Erythroblast (primary cell): ENCODE measurements at regions not wholly inside any gene's neighbourhood (a gene's known extent, or its start where the extent isn't known, plus 50 kb on each side); places are given as distances from the start of the nearest gene placed in this dataset.
"Not testable (repeated sequence)": the region's sequence is repeated elsewhere in the genome, so short reads cannot be mapped to it uniquely, and the experiment has no call there.

Source experiments
- DNase-seq, 2 experiments: peaks; one replicate each; lab custom pipeline; 2025; lab: John Stamatoyannopoulos, UW
- GATA1 ChIP-seq: IDR thresholded peaks from 2 replicates; pipeline ENCODE4 v1.6.1; 2011; ENCODE audit warnings: low read depth, mild to moderate bottlenecking, control low read depth, low read length, moderate library complexity
- POLR2A ChIP-seq: IDR thresholded peaks from 2 replicates; pipeline ENCODE4 v1.6.1; 2011; ENCODE audit warnings: mild to moderate bottlenecking, low read length

GRCh38 chr17:37823996-37824395 lies 79.1 kb upstream of the HNF1B start:
- TF ChIP-seq GATA1 (no peak), POLR2A (no peak)
- DNase-seq = no peak

DNA sequence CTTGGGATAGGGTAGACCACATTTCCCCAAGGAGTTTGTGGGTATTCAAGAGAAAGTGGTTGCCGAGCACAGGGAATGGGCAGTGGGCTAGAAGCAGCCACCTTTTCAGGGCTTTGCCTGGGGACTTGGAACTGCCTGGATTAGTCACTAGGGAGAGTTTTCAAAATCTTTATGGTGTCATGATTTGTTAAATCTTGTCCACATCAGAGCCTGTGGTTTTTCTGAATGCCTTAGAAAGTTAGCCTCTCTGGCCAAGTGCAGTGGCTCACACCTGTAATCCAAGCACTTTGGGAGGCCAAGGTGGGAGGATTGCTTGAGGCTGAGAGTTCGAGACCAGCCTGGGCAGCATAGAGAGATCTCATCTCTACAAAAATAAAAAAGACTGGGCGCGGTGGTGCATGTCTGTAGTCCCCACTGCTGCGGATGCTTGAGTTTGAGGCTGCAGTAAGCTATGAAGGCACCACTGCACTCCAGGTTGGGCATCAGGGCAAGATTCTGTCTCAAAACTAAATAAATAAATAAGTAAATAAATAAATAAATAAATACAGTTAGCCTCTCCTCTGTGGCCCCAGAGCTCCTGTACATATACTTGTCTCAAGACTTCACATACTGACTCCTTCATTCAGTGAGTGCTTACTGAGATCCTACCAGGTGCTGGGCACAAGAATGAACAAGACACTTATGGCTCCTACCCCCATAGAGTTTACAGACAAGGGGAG lies 76.3 kb upstream of the HNF1B start:
- no peak for DNase-seq
- TF ChIP-seq GATA1 (no peak), POLR2A (no peak)

DNA sequence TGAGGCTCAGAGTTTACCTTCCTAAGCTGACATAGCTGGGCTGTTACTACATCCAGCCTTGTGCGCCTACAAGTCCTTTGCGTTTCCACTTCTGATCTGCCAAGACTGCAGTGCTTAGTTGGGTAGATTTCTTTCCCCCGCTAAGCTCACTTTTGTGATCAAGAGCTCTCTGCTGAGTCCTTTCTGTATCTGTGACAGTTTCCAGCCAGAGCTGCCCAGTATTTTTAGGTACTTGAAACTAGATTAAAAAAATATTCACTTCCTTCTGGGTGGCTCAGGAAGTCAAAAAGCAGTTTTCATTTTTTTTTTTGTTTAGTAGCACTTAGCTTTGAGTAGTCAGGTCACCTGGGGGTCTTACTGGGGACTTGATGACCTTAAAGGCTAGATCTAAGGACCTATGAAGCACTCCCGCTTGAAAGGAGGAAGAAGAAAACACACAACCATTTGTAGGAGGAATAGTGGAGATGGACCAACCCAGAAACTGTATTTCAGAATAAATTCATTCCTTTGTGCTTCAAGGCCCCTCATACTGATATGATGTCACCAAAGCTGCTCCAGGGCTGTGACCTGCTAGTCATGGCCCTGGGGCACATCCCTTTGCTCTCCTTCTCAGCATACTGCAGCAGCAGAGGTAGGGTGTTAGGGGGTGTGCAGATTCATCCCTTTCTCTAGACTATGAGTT lies 75.6 kb upstream of the HNF1B start:
- DNase-seq = no peak

GRCh38 chr17:37818689-37819088 lies 73.8 kb upstream of the HNF1B start:
- DNase-seq = peak in 1 of 2 experiments; percentile 7
- TF ChIP-seq GATA1 (no peak), POLR2A (no peak)

More for the DNA sequence above, 75.6 kb upstream of the HNF1B start:
- TF ChIP-seq GATA1 (no peak), POLR2A (no peak)

GRCh38 chr17:37816950-37817349 lies 72.1 kb upstream of the HNF1B start:
- no peak for DNase-seq
- TF ChIP-seq GATA1 (no peak), POLR2A (no peak)

DNA sequence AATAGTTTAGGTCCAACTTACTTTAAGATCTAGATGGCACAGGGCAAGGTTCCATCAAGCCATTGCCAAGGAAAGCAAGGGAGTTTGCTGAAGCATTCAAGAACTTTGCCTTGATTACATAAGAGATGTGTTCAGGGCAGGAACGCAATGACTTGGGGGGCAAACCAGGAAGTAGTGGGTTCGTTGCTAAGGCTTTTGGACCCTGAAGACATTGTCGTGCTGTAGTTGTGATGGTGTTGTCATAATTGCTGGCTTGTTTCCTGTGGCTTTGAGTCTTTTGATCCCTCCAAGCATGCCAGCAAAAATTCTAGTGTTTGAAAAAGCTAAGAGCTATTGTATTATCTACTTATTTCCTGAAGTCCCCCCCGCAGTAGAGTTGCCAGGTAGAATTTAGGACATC lies 70.7 kb upstream of the HNF1B start:
- no peak for TF ChIP-seq POLR2A
- TF ChIP-seq GATA1 = no peak
- DNase-seq = no peak

- TF ChIP-seq GATA1 (no peak), POLR2A (no peak)
- no peak for DNase-seq
Measured at GRCh38 chr17:37813751-37814150, 68.9 kb upstream of the HNF1B start.

DNA sequence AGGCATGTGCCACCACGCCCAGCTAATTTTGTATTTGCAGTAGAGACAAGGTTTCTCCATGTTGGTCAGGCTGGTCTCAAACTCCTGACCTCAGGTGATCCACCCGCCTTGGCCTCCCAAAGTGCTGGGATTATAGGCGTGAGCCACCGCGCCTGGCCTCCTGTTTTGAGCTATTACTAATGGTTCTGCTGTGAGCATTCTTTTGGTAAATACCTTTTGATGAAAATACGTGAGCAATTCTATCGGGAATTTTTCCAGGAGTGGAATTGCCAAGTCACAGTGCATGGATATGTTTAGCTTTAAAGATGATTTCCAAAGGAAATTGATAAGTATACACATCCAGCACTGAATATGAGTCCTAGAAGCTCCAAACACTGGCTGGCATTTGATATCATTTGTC lies 64.0 kb upstream of the HNF1B start:
- DNase-seq = not testable (repeated sequence)

DNA sequence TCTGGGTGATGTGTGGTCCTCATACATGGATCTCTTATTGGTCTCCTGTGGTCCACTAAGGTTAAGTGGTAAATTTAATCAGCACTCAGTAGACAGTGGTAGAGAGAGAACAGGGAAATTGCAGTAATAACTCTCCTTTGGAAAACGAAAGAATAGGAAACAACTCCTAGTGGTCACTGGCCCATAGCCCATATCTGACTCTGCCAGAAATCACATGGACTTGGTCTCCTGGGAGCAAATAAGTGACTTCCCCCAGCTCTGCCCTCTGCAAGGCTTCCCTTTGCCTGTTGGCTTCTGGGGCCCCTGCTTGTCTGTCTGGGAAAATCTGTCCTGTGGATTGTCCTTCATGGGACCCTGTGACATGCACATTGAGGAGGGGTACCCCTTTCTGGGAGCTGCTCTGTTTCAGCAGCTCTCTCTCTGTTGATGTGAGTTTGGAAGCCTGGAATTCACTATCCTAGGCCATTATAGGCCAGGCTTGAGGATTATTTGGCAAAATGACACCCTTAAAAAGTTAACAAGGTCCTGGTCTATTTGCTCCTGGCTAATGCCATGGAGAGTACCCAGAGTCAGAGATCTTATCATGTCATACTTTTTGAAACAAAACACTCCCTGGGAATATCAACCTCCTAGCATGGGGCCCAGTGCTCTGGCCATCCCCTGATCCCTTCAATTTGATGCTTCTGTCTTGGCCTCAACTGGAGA lies 58.0 kb upstream of the HNF1B start:
- DNase-seq = no peak
- TF ChIP-seq POLR2A (no peak), GATA1 (no peak)

GRCh38 chr17:37802061-37802595 lies 57.3 kb upstream of the HNF1B start:
- no peak for TF ChIP-seq GATA1
- TF ChIP-seq POLR2A = no peak
- no peak for DNase-seq

GRCh38 chr17:37801171-37801570 lies 56.3 kb upstream of the HNF1B start:
- TF ChIP-seq POLR2A (no peak), GATA1 (no peak)
- DNase-seq = no peak

- no peak for DNase-seq
- no peak for TF ChIP-seq GATA1
- no peak for TF ChIP-seq POLR2A
Measured at GRCh38 chr17:37797206-37797605, 52.3 kb upstream of the HNF1B start.

DNA sequence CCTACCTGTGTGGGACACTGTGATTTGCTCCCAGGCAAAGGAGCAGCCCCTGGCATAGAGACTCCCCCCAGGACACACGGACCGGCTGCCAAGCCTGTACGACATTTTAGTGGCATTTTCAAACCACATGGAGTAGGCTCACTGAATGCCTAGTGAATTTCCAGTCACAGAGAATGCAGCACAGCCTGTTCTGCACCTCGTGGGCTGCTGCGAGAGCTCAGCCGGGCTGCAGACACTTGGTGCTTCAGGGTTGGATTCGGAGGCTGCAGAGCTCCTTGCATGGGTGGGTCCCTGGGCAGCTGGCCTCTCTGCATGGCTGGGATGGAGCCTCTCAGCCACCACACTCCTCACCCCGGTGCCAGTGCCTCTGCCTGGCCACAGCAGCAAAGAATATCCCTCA lies 51.2 kb upstream of the HNF1B start:
- DNase-seq = no peak
- TF ChIP-seq GATA1 = no peak
- TF ChIP-seq POLR2A = no peak
